ENCODE measurements at regions not wholly inside any gene's neighbourhood (a gene's known extent, or its start where the extent isn't known, plus 50 kb on each side); places are given as distances from the start of the nearest gene placed in this dataset.

DNA sequence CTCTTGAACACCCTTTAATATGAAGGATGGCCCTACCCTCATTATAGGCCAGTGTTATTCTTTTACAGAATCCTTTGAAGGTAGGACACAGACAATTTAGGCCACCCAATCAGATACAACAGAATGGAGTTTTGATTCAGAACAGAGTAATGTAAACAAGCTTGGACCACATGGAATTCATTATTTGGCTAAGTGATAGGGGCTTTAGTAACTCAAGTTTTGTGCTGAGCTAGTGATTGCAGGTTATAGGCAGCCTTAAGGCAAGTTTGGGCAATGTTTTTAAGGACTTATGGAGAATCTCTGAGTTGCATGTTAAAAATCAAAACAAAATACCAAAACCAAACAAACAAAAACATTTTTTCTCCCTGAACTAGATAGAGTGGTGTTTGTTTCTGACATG is 312.1 kb upstream of the ROBO1 start:
- TF ChIP-seq, protein P1, sequence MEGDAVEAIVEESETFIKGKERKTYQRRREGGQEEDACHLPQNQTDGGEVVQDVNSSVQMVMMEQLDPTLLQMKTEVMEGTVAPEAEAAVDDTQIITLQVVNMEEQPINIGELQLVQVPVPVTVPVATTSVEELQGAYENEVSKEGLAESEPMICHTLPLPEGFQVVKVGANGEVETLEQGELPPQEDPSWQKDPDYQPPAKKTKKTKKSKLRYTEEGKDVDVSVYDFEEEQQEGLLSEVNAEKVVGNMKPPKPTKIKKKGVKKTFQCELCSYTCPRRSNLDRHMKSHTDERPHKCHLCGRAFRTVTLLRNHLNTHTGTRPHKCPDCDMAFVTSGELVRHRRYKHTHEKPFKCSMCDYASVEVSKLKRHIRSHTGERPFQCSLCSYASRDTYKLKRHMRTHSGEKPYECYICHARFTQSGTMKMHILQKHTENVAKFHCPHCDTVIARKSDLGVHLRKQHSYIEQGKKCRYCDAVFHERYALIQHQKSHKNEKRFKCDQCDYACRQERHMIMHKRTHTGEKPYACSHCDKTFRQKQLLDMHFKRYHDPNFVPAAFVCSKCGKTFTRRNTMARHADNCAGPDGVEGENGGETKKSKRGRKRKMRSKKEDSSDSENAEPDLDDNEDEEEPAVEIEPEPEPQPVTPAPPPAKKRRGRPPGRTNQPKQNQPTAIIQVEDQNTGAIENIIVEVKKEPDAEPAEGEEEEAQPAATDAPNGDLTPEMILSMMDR (IDR thresholded peaks at IDR 0.05): no peak
- no peak for TF ChIP-seq POLR2A (IDR thresholded peaks at IDR 0.05)

Measured in Peyer's patch (tissue), 4 donors.